Trophoblast cell (in vitro differentiated cells and primary cell): ENCODE measurements at regions not wholly inside any gene's neighbourhood (a gene's known extent, or its start where the extent isn't known, plus 50 kb on each side); places are given as distances from the start of the nearest gene placed in this dataset.

Source experiments
- DNase-seq, 2 donors: peaks; one replicate each; pipeline ENCODE4 v3.0.0-alpha.2; 2016
- H2AFZ ChIP-seq: 2 replicates; pipeline ENCODE4 v1.6.1; 2013; ENCODE audit warnings: low read length, moderate library complexity, mild to moderate bottlenecking; ENCODE audit not compliant: insufficient read depth, poor library complexity
- H2AK5ac ChIP-seq: 2 replicates; pipeline ENCODE4 v1.6.1; 2013; ENCODE audit warnings: mild to moderate bottlenecking, low read length
- H2BK120ac ChIP-seq: 2 replicates; pipeline ENCODE4 v1.6.1; 2013; ENCODE audit warnings: low read length, mild to moderate bottlenecking, moderate library complexity; ENCODE audit not compliant: insufficient read depth, poor library complexity
- H2BK12ac ChIP-seq: 2 replicates; pipeline ENCODE4 v1.6.1; 2013; ENCODE audit warnings: mild to moderate bottlenecking, low read length, moderate library complexity
- H2BK5ac ChIP-seq: 2 replicates; pipeline ENCODE4 v1.6.1; 2013; ENCODE audit warnings: low read length, low read depth, moderate library complexity, mild to moderate bottlenecking; ENCODE audit not compliant: poor library complexity
- H3K14ac ChIP-seq: 2 replicates; pipeline ENCODE4 v1.6.1; 2013; ENCODE audit warnings: mild to moderate bottlenecking, low read length
- H3K18ac ChIP-seq: 2 replicates; pipeline ENCODE4 v1.6.1; 2013; ENCODE audit warnings: mild to moderate bottlenecking, low read length
- H3K23ac ChIP-seq: 2 replicates; pipeline ENCODE4 v1.6.1; 2013; ENCODE audit warnings: low read length
- H3K27ac ChIP-seq: 2 replicates; pipeline ENCODE4 v1.5.1; 2013; ENCODE audit warnings: low read depth, mild to moderate bottlenecking, inconsistent platforms, low read length, moderate library complexity
- H3K27me3 ChIP-seq: 2 replicates; pipeline ENCODE4 v1.6.1; 2013; ENCODE audit warnings: inconsistent platforms, mild to moderate bottlenecking, low read length, moderate library complexity; ENCODE audit not compliant: insufficient read depth
- H3K36me3 ChIP-seq, 2 experiments: 1 replicate in 1 of 2; 2 replicates in 1 of 2; pipeline ENCODE4 v1.6.1; 2013; ENCODE audit warnings: low read length in 2 of 2, mild to moderate bottlenecking in 2 of 2, moderate library complexity in 1 of 2; ENCODE audit not compliant: insufficient read depth in 2 of 2, control insufficient read depth in 1 of 2
- H3K4ac ChIP-seq: 2 replicates; pipeline ENCODE4 v1.6.1; 2013; ENCODE audit warnings: low read depth, mild to moderate bottlenecking, low read length, moderate library complexity
- H3K4me1 ChIP-seq, 2 experiments: 1 replicate in 1 of 2; 2 replicates in 1 of 2; pipeline ENCODE4 v1.6.1; 2013; ENCODE audit warnings: low read length in 2 of 2, mild to moderate bottlenecking in 2 of 2, moderate library complexity in 1 of 2; ENCODE audit not compliant: insufficient read depth in 2 of 2, control insufficient read depth in 1 of 2
- H3K4me2 ChIP-seq: 2 replicates; pipeline ENCODE4 v1.6.1; 2013; ENCODE audit warnings: inconsistent platforms, mild to moderate bottlenecking, low read length, moderate library complexity
- H3K4me3 ChIP-seq: 2 replicates; pipeline ENCODE4 v1.5.1; 2013; ENCODE audit warnings: mild to moderate bottlenecking, low read depth, low read length, inconsistent platforms
- H3K79me1 ChIP-seq: one replicate; pipeline ENCODE4 v1.6.1; 2013; ENCODE audit warnings: low read length
- H3K79me2 ChIP-seq: 2 replicates; pipeline ENCODE4 v1.6.1; 2013; ENCODE audit warnings: low read length, mild to moderate bottlenecking; ENCODE audit not compliant: control insufficient read depth, insufficient read depth, poor library complexity
- H3K9ac ChIP-seq: 2 replicates; pipeline ENCODE4 v1.6.1; 2013; ENCODE audit warnings: mild to moderate bottlenecking, low read length
- H3K9me3 ChIP-seq: 2 replicates; pipeline ENCODE4 v1.6.1; 2013; ENCODE audit warnings: low read depth, mild to moderate bottlenecking, control low read depth, inconsistent platforms, low read length; ENCODE audit not compliant: insufficient read depth
- H4K12ac ChIP-seq: 2 replicates; pipeline ENCODE4 v1.6.1; 2013; ENCODE audit warnings: low read depth, mild to moderate bottlenecking, low read length, moderate library complexity
- H4K8ac ChIP-seq: 2 replicates; pipeline ENCODE4 v1.6.1; 2013; ENCODE audit warnings: low read depth, mild to moderate bottlenecking, low read length, moderate library complexity
- H4K91ac ChIP-seq: one replicate; pipeline ENCODE4 v1.6.1; 2013; ENCODE audit warnings: low read depth, mild to moderate bottlenecking, low read length, moderate library complexity
- WGBS: extraction: QIAGEN DNeasy Blood & Tissue Kit; methylation state at CpG from one replicate; pipeline ENCODE4 v1.1.7; 2013; ENCODE audit warnings: missing lambda C conversion rate; ENCODE audit not compliant: insufficient read length, insufficient coverage; ENCODE audit errors: extremely low coverage; 5-methylcytosine and 5-hydroxymethylcytosine counted together

DNA sequence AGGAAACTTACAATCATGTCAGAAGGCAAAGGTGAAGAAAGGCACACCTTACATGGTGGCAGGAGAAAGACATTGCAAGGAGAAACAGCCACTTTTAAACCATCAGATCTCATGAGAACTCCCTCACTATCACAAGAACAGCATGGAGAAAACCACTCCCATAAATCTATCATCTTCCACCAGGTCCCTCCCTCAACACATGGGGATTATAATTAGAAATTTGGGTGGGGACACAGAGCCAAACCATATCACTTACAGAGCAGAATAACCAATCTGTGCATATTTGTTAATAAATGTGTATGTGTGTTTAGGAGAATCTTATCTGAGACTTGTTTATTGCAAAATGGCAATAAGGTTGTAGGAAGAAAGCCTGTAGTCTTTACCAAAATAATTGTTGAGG, 205.2 kb upstream of the ANO3 start:
- H3K9ac ChIP-seq, result no peak overlapping the region
- H2BK5ac ChIP-seq, result no peak overlapping the region
- no peak overlapping the region for H2BK120ac ChIP-seq
- H3K9me3 ChIP-seq, result no peaks in the 10 kb centered on the region
- DNase-seq, result no peak
- H3K4ac ChIP-seq, result no peak overlapping the region
- H2BK12ac ChIP-seq, result no peak overlapping the region
- H4K12ac ChIP-seq, result no peak overlapping the region
- no peak overlapping the region for H3K23ac ChIP-seq
- no peak overlapping the region for H2AFZ ChIP-seq
- no peaks in the 10 kb centered on the region for H3K4me1 ChIP-seq
- no peak overlapping the region for H3K27ac ChIP-seq
- H3K79me1 ChIP-seq, result no peaks in the 10 kb centered on the region
- no peak overlapping the region for H3K14ac ChIP-seq
- H3K36me3 ChIP-seq, result no peaks in the 10 kb centered on the region
- no peak overlapping the region for H3K4me2 ChIP-seq
- H4K91ac ChIP-seq, result no peak overlapping the region
- no peaks in the 10 kb centered on the region for H3K27me3 ChIP-seq
- no peak overlapping the region for H3K4me3 ChIP-seq
- H3K79me2 ChIP-seq, result no peaks in the 10 kb centered on the region
- no peak overlapping the region for H4K8ac ChIP-seq
- H3K18ac ChIP-seq, result no peak overlapping the region
- no peak overlapping the region for H2AK5ac ChIP-seq

DNA sequence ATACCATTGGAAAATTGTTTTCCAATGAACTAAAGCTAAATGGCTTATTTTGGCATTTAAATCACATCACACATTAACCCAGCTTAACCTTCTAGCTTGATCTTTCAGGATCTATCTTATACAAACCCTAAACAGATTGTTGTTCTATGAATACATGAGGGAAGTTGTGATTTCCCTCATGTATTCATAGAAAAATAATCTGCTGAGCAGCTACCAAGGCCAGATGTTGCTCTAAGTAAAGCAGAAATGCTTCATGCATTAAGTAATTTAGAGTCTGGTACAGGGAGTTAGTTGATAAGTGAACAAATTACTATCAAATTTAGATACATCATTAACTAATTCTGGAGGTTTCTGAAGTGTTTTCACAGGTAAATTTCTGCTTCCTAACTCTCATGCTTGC, 204.6 kb upstream of the ANO3 start:
- H4K12ac ChIP-seq, result no peak overlapping the region
- no peak overlapping the region for H3K18ac ChIP-seq
- H3K4ac ChIP-seq, result no peak overlapping the region
- no peaks in the 10 kb centered on the region for H3K79me1 ChIP-seq
- H3K9ac ChIP-seq, result no peak overlapping the region
- no peak overlapping the region for H2BK12ac ChIP-seq
- no peak overlapping the region for H3K4me3 ChIP-seq
- H4K8ac ChIP-seq, result no peak overlapping the region
- no peak overlapping the region for H3K27ac ChIP-seq
- H2AK5ac ChIP-seq, result no peak overlapping the region
- no peak overlapping the region for H3K14ac ChIP-seq
- no peaks in the 10 kb centered on the region for H3K36me3 ChIP-seq
- no peaks in the 10 kb centered on the region for H3K27me3 ChIP-seq
- H3K4me1 ChIP-seq, result no peaks in the 10 kb centered on the region
- H3K9me3 ChIP-seq, result no peaks in the 10 kb centered on the region
- no peak for DNase-seq
- no peaks in the 10 kb centered on the region for H3K79me2 ChIP-seq
- no peak overlapping the region for H2BK5ac ChIP-seq
- H2BK120ac ChIP-seq, result no peak overlapping the region
- H4K91ac ChIP-seq, result no peak overlapping the region
- H2AFZ ChIP-seq, result no peak overlapping the region
- no peak overlapping the region for H3K4me2 ChIP-seq
- no peak overlapping the region for H3K23ac ChIP-seq

DNA sequence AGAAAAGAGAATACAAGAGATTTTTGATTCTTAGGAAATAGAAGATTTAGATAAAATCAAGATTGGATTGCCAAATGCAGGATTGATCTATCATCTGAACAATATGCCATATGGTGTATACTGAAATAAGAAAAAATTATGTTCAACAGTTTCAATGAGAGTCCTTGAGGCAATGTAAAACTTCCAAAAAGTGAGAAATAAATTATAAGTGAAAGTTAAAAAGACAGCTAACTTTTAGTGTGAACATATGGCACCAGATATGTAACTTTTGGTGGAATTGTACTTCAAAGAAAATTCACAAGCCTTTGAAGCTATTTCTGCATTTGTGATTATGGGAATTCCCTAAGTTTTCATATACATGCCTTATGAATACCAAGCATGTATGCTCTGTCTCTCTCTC, 200.5 kb upstream of the ANO3 start:
- no peak overlapping the region for H3K27ac ChIP-seq
- H3K27me3 ChIP-seq, result no peaks in the 10 kb centered on the region
- H2AFZ ChIP-seq, result no peak overlapping the region
- no peak for DNase-seq
- no peaks in the 10 kb centered on the region for H3K36me3 ChIP-seq
- H2BK5ac ChIP-seq, result no peak overlapping the region
- H3K4ac ChIP-seq, result no peak overlapping the region
- H4K12ac ChIP-seq, result no peak overlapping the region
- no peak overlapping the region for H3K23ac ChIP-seq
- no peak overlapping the region for H3K4me2 ChIP-seq
- H3K4me3 ChIP-seq, result no peak overlapping the region
- no peaks in the 10 kb centered on the region for H3K9me3 ChIP-seq
- no peak overlapping the region for H3K14ac ChIP-seq
- H2BK120ac ChIP-seq, result no peak overlapping the region
- no peak overlapping the region for H2AK5ac ChIP-seq
- no peak overlapping the region for H4K91ac ChIP-seq
- no peak overlapping the region for H2BK12ac ChIP-seq
- no peaks in the 10 kb centered on the region for H3K4me1 ChIP-seq
- H3K18ac ChIP-seq, result no peak overlapping the region
- no peak overlapping the region for H4K8ac ChIP-seq
- H3K79me2 ChIP-seq, result no peaks in the 10 kb centered on the region
- no peak overlapping the region for H3K9ac ChIP-seq
- no peaks in the 10 kb centered on the region for H3K79me1 ChIP-seq

DNA sequence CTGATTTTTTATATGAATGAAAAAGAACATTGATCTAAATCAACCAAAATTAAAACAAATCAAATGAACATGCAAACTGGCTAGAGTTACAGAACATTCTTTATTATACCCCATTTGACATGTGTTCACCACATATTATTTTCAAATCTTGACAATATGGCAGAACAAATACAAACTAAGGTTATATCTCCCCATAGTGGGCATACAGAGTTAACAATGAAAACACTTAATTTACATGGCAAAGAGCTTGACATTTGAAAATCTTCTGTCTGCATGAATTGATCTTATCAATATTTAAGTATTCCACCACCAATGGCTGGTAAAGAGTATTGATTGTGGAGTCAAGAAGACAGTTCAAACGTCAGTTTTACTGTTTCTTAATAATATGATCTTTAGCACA, 197.9 kb upstream of the ANO3 start:
- H3K79me2 ChIP-seq, result no peaks in the 10 kb centered on the region
- no peak overlapping the region for H2BK12ac ChIP-seq
- no peaks in the 10 kb centered on the region for H3K9me3 ChIP-seq
- H3K4ac ChIP-seq, result no peak overlapping the region
- H3K18ac ChIP-seq, result no peak overlapping the region
- no peaks in the 10 kb centered on the region for H3K4me1 ChIP-seq
- no peak overlapping the region for H4K12ac ChIP-seq
- H4K91ac ChIP-seq, result no peak overlapping the region
- no peak overlapping the region for H2AK5ac ChIP-seq
- no peak overlapping the region for H3K9ac ChIP-seq
- no peak overlapping the region for H3K14ac ChIP-seq
- H2BK120ac ChIP-seq, result no peak overlapping the region
- H3K23ac ChIP-seq, result no peak overlapping the region
- H3K27ac ChIP-seq, result no peak overlapping the region
- no peak overlapping the region for H3K4me2 ChIP-seq
- no peaks in the 10 kb centered on the region for H3K27me3 ChIP-seq
- H2BK5ac ChIP-seq, result no peak overlapping the region
- no CpG with 5 or more reads among the region's 1 CpG for WGBS
- DNase-seq, result no peak
- no peaks in the 10 kb centered on the region for H3K79me1 ChIP-seq
- no peak overlapping the region for H4K8ac ChIP-seq
- H3K36me3 ChIP-seq, result no peaks in the 10 kb centered on the region
- H2AFZ ChIP-seq, result no peak overlapping the region
- H3K4me3 ChIP-seq, result no peak overlapping the region
